Heart left ventricle (tissue), 16 donors: ENCODE measurements at regions not wholly inside any gene's neighbourhood (a gene's known extent, or its start where the extent isn't known, plus 50 kb on each side); places are given as distances from the start of the nearest gene placed in this dataset.

Experiments
- ATAC-seq, 4 donors: fragments of 200-7000 bp; cut with Tn5 transposase; one replicate each; pipeline ENCODE4 v1.9.1; 2020 to 2022; ENCODE audit warnings: moderate library complexity in 4 of 4, mild to moderate bottlenecking in 3 of 4, moderate number of reproducible peaks in 1 of 4
- DNase-seq, 5 donors: peaks; one replicate each; pipeline ENCODE4 v3.0.0-alpha.2; 2020
- H3K27ac ChIP-seq, 12 donors: fragments of 200-600 bp; sonication (generic) in 4 of 12; one replicate each; pipeline versions ENCODE4 v1.5.0 to v1.8.0; 2016 to 2022; ENCODE audit warnings: mild to moderate bottlenecking in 2 of 12
- H3K27me3 ChIP-seq, 9 donors: fragments of 200-600 bp; sonication (generic) in 2 of 9; one replicate each; pipeline versions ENCODE4 v1.5.1 to v1.8.0; 2016 to 2022; ENCODE audit warnings: mild to moderate bottlenecking in 3 of 9
- H3K36me3 ChIP-seq, 9 donors: fragments of 200-600 bp; sonication (generic) in 2 of 9; one replicate each; pipeline versions ENCODE4 v1.5.0 to v1.8.0; 2018 to 2022; ENCODE audit warnings: mild to moderate bottlenecking in 2 of 9
- H3K4me1 ChIP-seq, 12 donors: fragments of 200-600 bp; sonication (generic) in 4 of 12; one replicate each; pipeline versions ENCODE4 v1.5.0 to v1.8.0; 2016 to 2022; ENCODE audit warnings: mild to moderate bottlenecking in 3 of 12
- H3K4me3 ChIP-seq, 12 donors: fragments of 200-600 bp; sonication (generic) in 4 of 12; one replicate each; pipeline versions ENCODE4 v1.5.0 to v1.8.0; 2017 to 2022; ENCODE audit warnings: mild to moderate bottlenecking in 9 of 12, moderate library complexity in 4 of 12
- H3K9me3 ChIP-seq, 12 donors: fragments of 200-600 bp; sonication (generic) in 4 of 12; one replicate each; pipeline versions ENCODE4 v1.5.0 to v1.8.0; 2016 to 2022; ENCODE audit warnings: mild to moderate bottlenecking in 1 of 12
- POLR2A ChIP-seq, 2 donors: fragments of 450-650 bp; IDR thresholded peaks; one replicate each; pipeline ENCODE4 v1.6.1; 2017; ENCODE audit warnings: antibody characterized with exemption in 2 of 2, mild to moderate bottlenecking in 2 of 2, moderate library complexity in 2 of 2
- WGBS, 4 donors: extraction: QIAGEN DNeasy Blood & Tissue Kit in 2 of 4; methylation state at CpG; one replicate each; pipeline versions ENCODE4 v1.1.5 to v1.1.7; 2013 to 2018; 5-methylcytosine and 5-hydroxymethylcytosine counted together
- intact Hi-C, 10 donors: fragments of 100-400 bp; cut with DNase I; formaldehyde crosslinking; loops; one replicate each; pipeline versions ENCODE4 v1.11.1 to v1.14.2; 2022
- TF ChIP-seq, protein P1 (sequence below), 12 donors: fragments of 200-600 bp; sonication (generic) in 4 of 12; IDR thresholded peaks; one replicate each; pipeline versions ENCODE4 v1.5.0 to v1.8.0; 2018 to 2022; ENCODE audit warnings: antibody characterized with exemption in 12 of 12, mild to moderate bottlenecking in 5 of 12
- donor health status: ischemic (EF 13 %, LVEDD 7.1; RV severe dilation, severe dysfunction).
- donor health status: healthy with polysubstance abuse.
- donor health status: DM: no; HTN: yes; CAD: no.
- donor health status: DM: no; HTN: no; CAD: no.
- donor health status: ischemic (EF 25% LVEDD 6.9; RV normal size, moderate dysfunction).
- donor health status: ischemic (EF 25% LVEDD 5.7; RV mildly dilated, moderate dysfunction).
- donor health status: healthy.
- donor health status: DM: yes; HTN: yes; CAD: no.
- donor health status: ischemic (EF 35%, LVEDD 5.7; RV mildly dilated, moderate dysfunction).
- donor health status: nonischemic (EF 11% LVEDD 7.7; RV severe dilation, severe dysfunction).
- donor health status: DM: yes; HTN: yes; CAD: no.
- donor health status: PGD.
- donor health status: ischemic (EF 29% LVEDD 5.4; RV normal size, mild dysfunction).
- donor health status: nonischemic (EF 23%, LVEDD 6.1; RV moderate dilation, normal function).

DNA sequence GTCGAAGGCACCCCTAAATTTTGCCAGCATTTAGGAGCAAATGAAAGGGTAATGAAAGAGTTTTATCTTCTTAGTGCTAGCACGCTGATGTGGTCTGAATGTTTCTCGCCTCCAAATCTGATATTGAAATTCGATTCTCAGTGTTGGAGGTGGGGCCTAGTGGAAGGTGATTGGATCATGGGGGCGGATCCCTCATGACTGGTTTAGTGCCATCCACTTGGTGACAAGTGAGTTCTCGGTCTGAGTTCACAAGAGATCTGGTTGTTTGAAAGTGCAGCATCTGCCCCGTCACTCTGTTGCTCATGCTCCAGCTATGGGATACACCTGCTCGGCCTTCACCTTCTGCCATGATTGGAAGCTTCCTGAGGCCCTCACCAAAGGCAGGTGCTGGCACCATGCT, 75.1 kb upstream of the ZBTB40 start:
- Histone ChIP-seq H3K4me3 (no peak overlapping the region), H3K27ac (no peak overlapping the region), H3K27me3 (peaks cover 0 to 36% (median 0%) of the 10 kb centered on the region in 9 donors), H3K36me3 (no peaks in the 10 kb centered on the region), H3K4me1 (no peaks in the 10 kb centered on the region), H3K9me3 (peaks cover 0 to 9% (median 0%) of the 10 kb centered on the region in 12 donors)
- ATAC-seq = no peak
- no peak for DNase-seq
- intact Hi-C loops = no loop called here
- TF ChIP-seq, protein P1, sequence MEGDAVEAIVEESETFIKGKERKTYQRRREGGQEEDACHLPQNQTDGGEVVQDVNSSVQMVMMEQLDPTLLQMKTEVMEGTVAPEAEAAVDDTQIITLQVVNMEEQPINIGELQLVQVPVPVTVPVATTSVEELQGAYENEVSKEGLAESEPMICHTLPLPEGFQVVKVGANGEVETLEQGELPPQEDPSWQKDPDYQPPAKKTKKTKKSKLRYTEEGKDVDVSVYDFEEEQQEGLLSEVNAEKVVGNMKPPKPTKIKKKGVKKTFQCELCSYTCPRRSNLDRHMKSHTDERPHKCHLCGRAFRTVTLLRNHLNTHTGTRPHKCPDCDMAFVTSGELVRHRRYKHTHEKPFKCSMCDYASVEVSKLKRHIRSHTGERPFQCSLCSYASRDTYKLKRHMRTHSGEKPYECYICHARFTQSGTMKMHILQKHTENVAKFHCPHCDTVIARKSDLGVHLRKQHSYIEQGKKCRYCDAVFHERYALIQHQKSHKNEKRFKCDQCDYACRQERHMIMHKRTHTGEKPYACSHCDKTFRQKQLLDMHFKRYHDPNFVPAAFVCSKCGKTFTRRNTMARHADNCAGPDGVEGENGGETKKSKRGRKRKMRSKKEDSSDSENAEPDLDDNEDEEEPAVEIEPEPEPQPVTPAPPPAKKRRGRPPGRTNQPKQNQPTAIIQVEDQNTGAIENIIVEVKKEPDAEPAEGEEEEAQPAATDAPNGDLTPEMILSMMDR (IDR thresholded peaks at IDR 0.05) = no peak
- TF ChIP-seq POLR2A (IDR thresholded peaks at IDR 0.05) = no peak
- WGBS, 4 donors = 72 to 86% (median 77%) methylated on average over 8 of the region's 8 CpGs

DNA sequence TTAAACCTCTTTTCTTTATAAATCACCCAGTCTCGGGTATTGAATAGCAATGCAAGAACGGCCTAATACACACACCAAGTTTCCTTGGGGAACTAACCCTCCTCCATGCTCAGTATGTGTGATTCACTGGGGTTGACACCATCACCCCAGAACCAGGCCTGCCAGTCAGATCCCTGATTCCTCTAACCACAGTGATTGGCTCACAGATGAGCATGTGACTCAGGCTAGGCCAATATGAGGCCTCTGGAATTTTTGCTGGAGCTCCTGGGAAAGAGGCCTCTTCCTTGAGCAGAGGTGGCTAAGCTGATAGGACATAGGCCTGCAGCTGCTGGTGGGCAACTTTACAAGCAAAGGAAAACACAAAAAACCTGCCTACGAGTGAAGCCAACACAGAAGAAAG, 74.7 kb upstream of the ZBTB40 start:
- no peaks in the 10 kb centered on the region for H3K36me3 ChIP-seq
- DNase-seq (no peak), ATAC-seq (no peak)
- peaks cover 0 to 39% (median 0%) of the 10 kb centered on the region in 9 donors for H3K27me3 ChIP-seq
- WGBS, 4 donors = 67 to 95% (median 92%) methylated on average over 3 of the region's 3 CpGs
- H3K27ac ChIP-seq = no peak overlapping the region
- H3K9me3 ChIP-seq = peaks cover 0 to 9% (median 0%) of the 10 kb centered on the region in 12 donors
- TF ChIP-seq, protein P1 (IDR thresholded peaks at IDR 0.05) = no peak
- no peak for TF ChIP-seq POLR2A (IDR thresholded peaks at IDR 0.05)
- H3K4me1 ChIP-seq = no peaks in the 10 kb centered on the region
- intact Hi-C loops = no loop called here
- no peak overlapping the region for H3K4me3 ChIP-seq

DNA sequence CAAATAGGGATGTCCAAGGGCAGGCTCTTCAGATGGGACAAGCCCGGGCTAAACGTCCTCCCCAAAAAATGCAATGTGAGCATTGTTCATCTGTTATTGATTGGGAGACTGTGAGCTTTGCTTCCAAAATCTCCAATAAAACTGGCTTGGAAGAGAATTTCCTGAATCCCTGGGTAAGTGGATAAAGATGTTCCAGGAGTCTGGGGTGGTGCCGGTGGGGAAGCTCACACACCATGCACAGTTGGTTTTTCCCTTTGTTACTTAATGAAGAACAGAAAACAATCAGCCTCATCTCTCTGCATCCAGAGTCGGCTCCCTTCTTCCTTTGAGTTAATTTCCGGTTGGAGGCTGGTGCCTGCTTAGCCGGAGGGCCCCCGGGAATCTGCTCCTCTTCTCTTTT, 72.1 kb upstream of the ZBTB40 start:
- Histone ChIP-seq H3K4me3 (no peak overlapping the region), H3K27ac (no peak overlapping the region), H3K4me1 (no peaks in the 10 kb centered on the region), H3K9me3 (no peaks in the 10 kb centered on the region), H3K27me3 (peaks cover 0 to 47% (median 5%) of the 10 kb centered on the region in 9 donors), H3K36me3 (no peaks in the 10 kb centered on the region)
- no peak for DNase-seq
- 46 to 72% (median 59%) methylated on average over 7 of the region's 7 CpGs for WGBS, 4 donors
- intact Hi-C loops = no loop called here
- ATAC-seq = no peak
- no peak for TF ChIP-seq POLR2A (IDR thresholded peaks at IDR 0.05)
- TF ChIP-seq, protein P1 (IDR thresholded peaks at IDR 0.05) = no peak

DNA sequence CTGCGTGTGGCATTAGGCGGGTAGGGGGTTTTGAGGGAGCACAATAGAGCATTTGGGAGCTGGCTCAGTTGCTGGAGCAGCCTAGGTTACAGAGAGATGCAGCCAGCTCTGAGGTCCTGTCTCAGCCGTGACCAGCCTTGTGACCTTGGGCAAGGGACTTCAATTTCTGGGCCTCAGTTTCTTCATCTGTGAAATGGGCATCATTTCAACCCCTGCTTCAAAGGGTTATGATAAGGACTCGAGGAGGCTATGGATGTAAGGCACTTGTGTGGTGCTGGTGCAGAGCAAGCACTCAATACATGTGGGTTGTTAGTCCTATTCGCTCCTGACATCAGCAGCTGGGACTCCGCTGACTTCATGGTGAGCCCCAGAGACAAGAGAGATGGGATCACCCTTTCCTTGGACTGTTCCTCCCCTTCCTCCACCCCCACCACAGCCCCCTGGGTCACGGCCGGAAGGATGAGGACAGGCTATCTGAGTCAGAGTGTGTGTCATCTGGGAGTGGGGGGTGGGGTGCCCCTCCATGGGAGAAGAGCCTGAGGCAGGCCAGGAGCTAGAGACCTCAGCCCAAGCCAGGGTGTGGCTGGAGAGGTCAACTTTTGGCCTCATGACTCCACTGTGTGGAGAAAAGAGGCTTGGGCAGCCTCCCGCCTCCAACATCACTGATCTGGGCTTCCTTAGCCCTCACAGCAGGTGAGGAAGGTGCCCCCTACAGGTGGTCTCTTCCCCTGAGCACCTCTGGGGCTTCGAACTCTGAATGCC, 71.4 kb upstream of the ZBTB40 start:
- Histone ChIP-seq H3K4me3 (no peak overlapping the region), H3K27me3 (peaks cover 0 to 48% (median 5%) of the 10 kb centered on the region in 9 donors), H3K4me1 (no peaks in the 10 kb centered on the region), H3K9me3 (no peaks in the 10 kb centered on the region), H3K36me3 (no peaks in the 10 kb centered on the region), H3K27ac (no peak overlapping the region)
- intact Hi-C loops = no loop called here
- no peak for ATAC-seq
- TF ChIP-seq POLR2A (IDR thresholded peaks at IDR 0.05) = no peak
- TF ChIP-seq, protein P1 (IDR thresholded peaks at IDR 0.05) = no peak
- 66 to 74% (median 72%) methylated on average over 10 of the region's 10 CpGs for whole genome bisulfite sequencing, 4 donors
- no peak for DNase-seq
